ENCODE measurements at regions not wholly inside any gene's neighbourhood (a gene's known extent, or its start where the extent isn't known, plus 50 kb on each side); places are given as distances from the start of the nearest gene placed in this dataset.

DNA sequence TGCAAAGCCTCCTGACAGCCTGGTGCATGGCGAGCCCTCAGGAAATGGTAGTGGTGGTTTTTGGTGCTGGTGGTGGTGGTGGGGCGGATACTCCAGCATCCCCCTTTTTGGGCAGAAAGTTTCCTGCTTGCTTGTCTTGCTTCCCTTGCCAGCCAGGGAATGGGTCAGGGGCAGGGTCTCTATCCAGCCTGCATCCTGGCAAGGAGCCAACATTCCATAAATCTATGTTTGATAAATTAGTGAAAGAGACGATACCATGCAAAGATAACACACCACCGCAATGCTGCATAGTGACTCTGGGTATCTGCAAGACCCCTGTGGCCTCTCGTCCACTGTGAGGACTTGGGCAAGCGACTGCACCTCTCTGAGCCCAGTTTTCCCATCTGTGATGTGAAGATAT lies 246.2 kb downstream of the LRFN2 start:
- no peak for DNase-seq (ENCODE audit: low read depth in 2 of 2)

- DNase-seq (ENCODE audit: low read depth in 2 of 2): no peak
These were observed 247.0 kb downstream of the LRFN2 start for GRCh38 chr6:40340196-40340595.

GRCh38 chr6:40338306-40338705 lies 248.9 kb downstream of the LRFN2 start:
- DNase-seq (ENCODE audit: low read depth in 2 of 2): no peak

DNA sequence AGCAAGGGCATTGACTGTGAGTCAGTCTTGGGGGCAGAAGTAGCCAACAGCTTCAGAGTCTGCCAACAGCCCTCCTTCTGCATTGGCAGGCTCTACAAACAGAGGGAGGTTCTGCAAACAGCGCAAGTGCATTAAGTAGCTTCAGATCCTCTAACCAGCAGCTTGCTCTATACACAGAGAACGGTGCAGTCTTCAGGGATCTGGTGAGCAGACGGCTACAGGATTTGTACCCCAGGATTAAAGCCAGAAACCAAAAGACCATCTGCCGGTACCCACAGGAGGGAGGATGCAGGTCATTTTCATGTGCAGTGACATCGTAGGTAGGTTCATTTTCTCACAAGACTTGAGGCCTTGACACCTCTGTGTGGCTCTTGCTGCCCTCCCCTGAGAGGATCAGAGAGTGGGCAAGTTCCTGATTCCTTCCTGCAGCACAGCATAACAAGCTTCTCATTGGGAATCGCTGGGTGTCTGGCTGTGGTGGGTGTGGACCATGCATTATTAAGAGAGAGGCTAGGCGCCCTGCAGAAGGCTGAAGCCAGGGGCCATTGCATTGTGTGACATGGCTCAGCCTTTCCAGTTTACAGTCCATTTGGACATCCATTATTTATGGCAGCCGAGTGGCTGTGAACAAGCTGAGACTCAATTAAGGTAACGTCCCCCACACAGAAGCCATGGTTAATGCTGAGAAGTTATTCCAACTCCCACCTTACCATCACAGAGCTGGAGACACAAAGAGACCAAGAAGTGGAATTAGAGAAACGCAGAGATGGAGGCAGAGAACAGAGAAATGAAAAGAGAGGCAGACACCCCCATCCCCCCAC lies 250.0 kb downstream of the LRFN2 start:
- no peak for DNase-seq (ENCODE audit: low read depth in 2 of 2)

- DNase-seq (ENCODE audit: low read depth in 2 of 2): no peak
These were observed 250.9 kb downstream of the LRFN2 start for GRCh38 chr6:40336296-40336695.

- no peak for DNase-seq (ENCODE audit: low read depth in 2 of 2)
These were observed 252.5 kb downstream of the LRFN2 start for GRCh38 chr6:40334496-40335270.

DNA sequence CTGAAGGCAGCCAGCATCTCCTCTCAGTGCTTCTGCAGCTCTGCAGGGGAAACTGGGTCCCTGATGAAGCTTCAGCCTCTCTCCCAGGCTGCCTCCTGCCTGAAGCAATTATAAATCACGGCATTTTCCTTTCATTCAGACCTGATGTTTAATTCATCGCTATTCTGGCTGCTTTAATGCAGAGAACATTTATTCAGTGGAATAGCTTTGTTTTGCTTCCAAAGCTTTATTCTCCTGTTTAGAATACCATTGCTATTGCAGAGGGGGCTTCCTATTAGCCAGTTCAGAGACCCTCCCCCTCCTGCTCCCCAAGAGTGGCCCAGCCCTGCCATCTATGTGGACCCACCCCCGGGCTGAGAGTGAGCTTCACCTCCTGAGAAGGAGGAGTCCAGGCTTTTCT lies 255.6 kb downstream of the LRFN2 start:
- DNase-seq (ENCODE audit: low read depth in 2 of 2): no peak

DNA sequence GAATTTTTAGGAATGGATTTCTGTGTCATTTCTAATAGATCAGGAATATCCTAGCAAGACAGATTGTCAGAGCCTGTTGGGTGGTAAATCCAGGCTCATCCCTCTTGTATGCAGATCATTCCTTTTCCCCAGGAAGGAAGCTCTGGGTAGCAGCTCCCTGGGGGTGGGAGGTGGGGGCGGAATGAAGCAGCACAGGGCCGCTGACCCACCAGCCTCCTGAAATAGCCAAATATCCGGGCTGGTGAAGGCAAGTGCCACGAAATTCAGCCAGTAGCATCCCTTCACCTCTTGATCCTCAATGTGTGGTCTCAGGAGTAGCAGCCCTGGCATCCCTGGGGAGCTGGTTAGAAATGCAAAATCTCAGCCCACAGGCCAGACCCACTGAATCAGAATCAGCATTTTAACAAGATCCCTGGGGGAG lies 256.9 kb downstream of the LRFN2 start:
- DNase-seq (ENCODE audit: low read depth in 2 of 2): no peak

GRCh38 chr6:40328986-40329545 lies 258.1 kb downstream of the LRFN2 start:
- DNase-seq (ENCODE audit: low read depth in 2 of 2): no peak

GRCh38 chr6:40328386-40328985 lies 258.7 kb downstream of the LRFN2 start:
- DNase-seq (ENCODE audit: low read depth in 2 of 2): no peak

- DNase-seq (ENCODE audit: low read depth in 2 of 2): no peak
These were observed 260.3 kb downstream of the LRFN2 start for GRCh38 chr6:40326714-40327421.

DNA sequence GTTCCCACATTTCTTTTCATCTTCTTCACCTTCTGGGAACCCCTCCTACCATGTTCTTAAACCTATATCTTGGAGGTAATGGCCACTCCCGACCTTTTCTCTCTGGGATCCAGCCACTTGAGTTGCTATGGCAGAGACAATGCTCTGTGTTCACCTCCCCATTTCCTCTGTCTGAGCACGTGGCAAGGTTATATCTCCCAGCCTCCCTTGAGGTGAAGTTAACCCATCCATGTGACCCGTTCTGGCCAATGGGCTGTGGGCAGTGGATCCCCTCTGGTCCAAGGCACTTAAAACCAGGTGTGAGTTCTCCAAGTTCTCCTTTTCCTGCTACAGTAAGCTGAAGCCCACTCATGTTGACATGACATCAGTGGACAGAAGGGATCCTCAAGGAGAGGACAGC lies 261.4 kb downstream of the LRFN2 start:
- DNase-seq (ENCODE audit: low read depth in 2 of 2): no peak

- DNase-seq (ENCODE audit: low read depth in 2 of 2): no peak
These were observed 262.1 kb downstream of the LRFN2 start for GRCh38 chr6:40325041-40325440.

- no peak for DNase-seq (ENCODE audit: low read depth in 2 of 2)
These were observed 263.1 kb downstream of the LRFN2 start for GRCh38 chr6:40323881-40324634.

GRCh38 chr6:40322336-40322735 lies 264.8 kb downstream of the LRFN2 start:
- DNase-seq (ENCODE audit: low read depth in 2 of 2): no peak

GRCh38 chr6:40321616-40322015 lies 265.5 kb downstream of the LRFN2 start:
- DNase-seq (ENCODE audit: low read depth in 2 of 2): no peak

- no peak for DNase-seq (ENCODE audit: low read depth in 2 of 2)
These were observed 266.2 kb downstream of the LRFN2 start for GRCh38 chr6:40320947-40321346.

- no peak for DNase-seq (ENCODE audit: low read depth in 2 of 2)
These were observed 266.7 kb downstream of the LRFN2 start for GRCh38 chr6:40320441-40320840.

GRCh38 chr6:40319124-40319523 lies 268.0 kb downstream of the LRFN2 start:
- no peak for DNase-seq (ENCODE audit: low read depth in 2 of 2)

- no peak for DNase-seq (ENCODE audit: low read depth in 2 of 2)
These were observed 272.1 kb downstream of the LRFN2 start for GRCh38 chr6:40315060-40315459.

- no peak for DNase-seq (ENCODE audit: low read depth in 2 of 2)
These were observed 273.6 kb downstream of the LRFN2 start for GRCh38 chr6:40313582-40313981.
